ENCODE measurements at regions not wholly inside any gene's neighbourhood (a gene's known extent, or its start where the extent isn't known, plus 50 kb on each side); places are given as distances from the start of the nearest gene placed in this dataset.

DNA sequence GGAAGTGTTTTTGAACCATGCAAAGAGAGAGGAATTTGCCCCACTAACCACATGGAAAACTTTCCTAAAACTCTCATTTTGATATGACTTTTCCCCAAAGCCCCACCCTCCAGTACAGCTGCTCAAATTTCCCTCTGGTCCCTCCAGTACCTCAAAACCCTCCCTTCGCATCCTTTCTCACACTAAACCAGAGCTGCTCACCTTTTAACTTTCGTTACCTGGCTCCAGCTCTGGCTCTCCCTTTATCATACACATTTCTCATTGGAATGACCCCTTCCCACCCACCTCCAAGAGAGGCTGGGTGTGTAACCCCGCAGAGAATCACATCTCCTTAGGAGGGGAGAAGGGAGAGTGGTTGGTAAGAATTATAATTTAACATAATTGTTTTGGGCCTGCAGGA, 86.8 kb upstream of the NDUFV2 start:
- Histone ChIP-seq H3K4me3 (no peak overlapping the region), H3K4me1 (peaks cover 0 to 14% (median 7%) of the 10 kb centered on the region in 4 donors), H3K9me3 (no peaks in the 10 kb centered on the region), H3K27ac (no peak overlapping the region), H3K36me3 (no peaks in the 10 kb centered on the region), H3K27me3 (no peaks in the 10 kb centered on the region)
- TF ChIP-seq EP300 (IDR thresholded peaks at IDR 0.05; ENCODE audit: low read depth) (no peak), POLR2A (IDR thresholded peaks at IDR 0.05) (no peak), POLR2AphosphoS5 (IDR thresholded peaks at IDR 0.05) (no peak)
- TF ChIP-seq, protein P1, sequence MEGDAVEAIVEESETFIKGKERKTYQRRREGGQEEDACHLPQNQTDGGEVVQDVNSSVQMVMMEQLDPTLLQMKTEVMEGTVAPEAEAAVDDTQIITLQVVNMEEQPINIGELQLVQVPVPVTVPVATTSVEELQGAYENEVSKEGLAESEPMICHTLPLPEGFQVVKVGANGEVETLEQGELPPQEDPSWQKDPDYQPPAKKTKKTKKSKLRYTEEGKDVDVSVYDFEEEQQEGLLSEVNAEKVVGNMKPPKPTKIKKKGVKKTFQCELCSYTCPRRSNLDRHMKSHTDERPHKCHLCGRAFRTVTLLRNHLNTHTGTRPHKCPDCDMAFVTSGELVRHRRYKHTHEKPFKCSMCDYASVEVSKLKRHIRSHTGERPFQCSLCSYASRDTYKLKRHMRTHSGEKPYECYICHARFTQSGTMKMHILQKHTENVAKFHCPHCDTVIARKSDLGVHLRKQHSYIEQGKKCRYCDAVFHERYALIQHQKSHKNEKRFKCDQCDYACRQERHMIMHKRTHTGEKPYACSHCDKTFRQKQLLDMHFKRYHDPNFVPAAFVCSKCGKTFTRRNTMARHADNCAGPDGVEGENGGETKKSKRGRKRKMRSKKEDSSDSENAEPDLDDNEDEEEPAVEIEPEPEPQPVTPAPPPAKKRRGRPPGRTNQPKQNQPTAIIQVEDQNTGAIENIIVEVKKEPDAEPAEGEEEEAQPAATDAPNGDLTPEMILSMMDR (IDR thresholded peaks at IDR 0.05), result no peak
- in situ Hi-C loops (cut with MboI; ENCODE audit: low pct_ligation_motif_present in 1 of 4, low pct_unique_long_range_greater_than_20kb in 1 of 4, low sequenced_read_pairs in 3 of 4) (no loop called here), intact Hi-C loops (cut with DNase I; ENCODE audit: low total_unique reads) (no loop called here)
- 80 to 93% methylated on average over 1 to 3 of the region's 3 CpGs for WGBS, 2 donors (ENCODE audit: low coverage in 1 of 2)
- no peak for DNase-seq

DNA sequence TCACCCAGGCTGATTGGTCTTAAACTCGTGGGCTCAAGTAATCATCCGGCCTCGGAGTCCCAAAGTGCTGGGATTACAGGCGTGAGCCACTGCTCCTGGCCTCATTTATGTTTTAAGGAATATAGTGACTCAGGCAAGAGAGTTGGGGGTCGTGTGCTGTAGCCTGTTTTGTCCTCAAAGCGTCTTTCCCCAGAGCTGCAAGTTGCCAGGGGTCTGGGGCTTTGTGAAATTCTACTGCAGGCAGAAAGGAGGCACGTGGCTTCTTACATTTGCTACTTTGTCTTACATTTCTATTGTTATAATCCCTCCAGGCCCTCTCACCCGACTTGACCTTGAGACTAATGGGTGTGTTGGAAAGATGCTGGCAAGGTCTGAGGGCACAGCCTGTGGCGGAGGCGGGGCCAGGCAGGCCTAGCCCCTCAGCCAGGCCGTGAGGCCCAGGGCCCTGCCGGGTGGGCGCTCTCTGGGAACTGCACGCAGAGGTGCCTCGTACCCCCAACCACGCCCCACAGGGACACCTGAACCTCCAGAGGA, 85.8 kb upstream of the NDUFV2 start:
- Histone ChIP-seq H3K4me3 (peak overlapping the region in 1 of 4 donors; percentile 35), H3K36me3 (no peaks in the 10 kb centered on the region), H3K27me3 (no peaks in the 10 kb centered on the region), H3K27ac (peak overlapping the region; percentile 69 to 79 (median 74)), H3K9me3 (no peaks in the 10 kb centered on the region), H3K4me1 (peaks cover 0 to 14% (median 7%) of the 10 kb centered on the region in 4 donors)
- TF ChIP-seq EP300 (IDR thresholded peaks at IDR 0.05; ENCODE audit: low read depth) (no peak), POLR2AphosphoS5 (IDR thresholded peaks at IDR 0.05) (no peak), POLR2A (IDR thresholded peaks at IDR 0.05) (no peak)
- TF ChIP-seq, protein P1 (IDR thresholded peaks at IDR 0.05), result no peak
- in situ Hi-C loops (cut with MboI; ENCODE audit: low pct_ligation_motif_present in 1 of 4, low pct_unique_long_range_greater_than_20kb in 1 of 4, low sequenced_read_pairs in 3 of 4) (no loop called here), intact Hi-C loops (cut with DNase I; ENCODE audit: low total_unique reads) (no loop called here)
- DNase-seq, result no peak
- WGBS, 2 donors (ENCODE audit: low coverage in 1 of 2), result 55% methylated on average over 16 of the region's 16 CpGs; no CpG with 5 or more reads in 1 of the 2 donors

DNA sequence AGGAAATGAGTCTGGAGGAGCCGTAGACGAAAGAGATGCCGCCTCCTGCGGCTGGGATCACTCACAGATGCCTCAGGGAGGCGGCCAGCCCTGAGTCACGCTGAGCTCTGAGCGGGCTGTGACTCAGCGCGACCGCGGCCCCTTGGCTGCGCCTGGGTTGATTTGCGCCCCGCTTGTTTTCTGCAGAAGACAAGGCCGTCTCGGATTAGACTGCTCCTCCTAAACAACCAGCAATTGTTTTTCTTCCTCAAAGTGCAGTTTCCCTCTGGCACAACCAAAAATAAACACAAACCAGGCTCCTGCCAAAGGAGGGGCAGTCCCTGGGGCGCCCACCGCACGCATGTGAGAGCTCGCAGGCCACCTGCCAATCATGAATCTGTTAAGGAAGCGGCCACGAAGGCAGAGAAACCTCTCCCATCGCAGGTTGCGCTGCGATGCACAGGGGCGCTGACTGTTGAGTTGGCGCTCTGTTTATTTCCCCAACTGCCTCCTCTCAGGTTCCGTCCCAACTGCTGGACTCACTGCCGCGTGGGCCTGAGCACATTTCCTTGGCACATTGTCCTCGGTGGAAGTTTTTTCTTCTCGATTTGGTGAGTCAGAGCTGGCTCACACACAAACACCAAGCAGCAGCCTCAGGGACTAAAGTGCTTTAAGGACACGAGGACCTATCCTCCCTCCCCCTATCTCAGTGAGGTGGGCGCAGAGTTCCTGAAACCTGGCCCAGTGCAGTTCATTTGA, 85.2 kb upstream of the NDUFV2 start:
- H3K27ac ChIP-seq, result peak overlapping the region; percentile 69 to 79 (median 74)
- WGBS, 2 donors (ENCODE audit: low coverage in 1 of 2), result 33% methylated on average over 34 of the region's 34 CpGs; no CpG with 5 or more reads in 1 of the 2 donors
- DNase-seq, result peak; percentile 68
- no peaks in the 10 kb centered on the region for H3K27me3 ChIP-seq
- H3K36me3 ChIP-seq, result no peaks in the 10 kb centered on the region
- TF ChIP-seq POLR2AphosphoS5 (IDR thresholded peaks at IDR 0.05) (peak in 2 of 3 donors; percentile 26 to 38), EP300 (IDR thresholded peaks at IDR 0.05; ENCODE audit: low read depth) (no peak), POLR2A (IDR thresholded peaks at IDR 0.05) (no peak)
- TF ChIP-seq, protein P1 (IDR thresholded peaks at IDR 0.05), result no peak
- peak overlapping the region in 1 of 4 donors; percentile 35 for H3K4me3 ChIP-seq
- H3K9me3 ChIP-seq, result no peaks in the 10 kb centered on the region
- H3K4me1 ChIP-seq, result peaks cover 0 to 14% (median 7%) of the 10 kb centered on the region in 4 donors
- in situ Hi-C loops (cut with MboI; ENCODE audit: low pct_ligation_motif_present in 1 of 4, low pct_unique_long_range_greater_than_20kb in 1 of 4, low sequenced_read_pairs in 3 of 4), result no loop called here
- intact Hi-C loops (cut with DNase I; ENCODE audit: low total_unique reads), result no loop called here

DNA sequence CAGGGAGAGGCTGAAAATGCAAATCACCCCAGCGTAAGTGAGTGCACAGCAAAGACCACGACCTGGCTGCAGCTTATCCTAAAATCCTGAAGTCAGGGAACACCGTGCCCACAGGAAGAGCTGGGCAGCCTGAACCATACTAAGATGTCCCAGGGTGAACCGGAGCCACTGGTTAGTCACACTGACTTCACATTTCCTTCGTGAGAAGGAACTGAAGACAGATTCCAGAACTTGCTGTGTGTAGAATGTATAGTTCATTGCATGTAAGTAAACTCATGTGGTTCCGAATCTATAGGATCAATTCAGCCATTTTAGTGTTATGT, 84.6 kb upstream of the NDUFV2 start:
- in situ Hi-C loops (cut with MboI; ENCODE audit: low pct_ligation_motif_present in 1 of 4, low pct_unique_long_range_greater_than_20kb in 1 of 4, low sequenced_read_pairs in 3 of 4), result no loop called here
- intact Hi-C loops (cut with DNase I; ENCODE audit: low total_unique reads), result no loop called here
- Histone ChIP-seq H3K27me3 (no peaks in the 10 kb centered on the region), H3K4me1 (peaks cover 0 to 14% (median 7%) of the 10 kb centered on the region in 4 donors), H3K4me3 (no peak overlapping the region), H3K9me3 (no peaks in the 10 kb centered on the region), H3K27ac (peak overlapping the region; percentile 69 to 79 (median 74)), H3K36me3 (no peaks in the 10 kb centered on the region)
- 67 to 100% methylated on average over 1 to 6 of the region's 6 CpGs for WGBS, 2 donors (ENCODE audit: low coverage in 1 of 2)
- no peak for DNase-seq
- TF ChIP-seq POLR2AphosphoS5 (IDR thresholded peaks at IDR 0.05) (no peak), POLR2A (IDR thresholded peaks at IDR 0.05) (no peak), EP300 (IDR thresholded peaks at IDR 0.05; ENCODE audit: low read depth) (no peak)
- TF ChIP-seq, protein P1 (IDR thresholded peaks at IDR 0.05), result no peak

Measured in transverse colon (tissue), 4 donors.